ENCODE measurements at regions not wholly inside any gene's neighbourhood (a gene's known extent, or its start where the extent isn't known, plus 50 kb on each side); places are given as distances from the start of the nearest gene placed in this dataset.

DNA sequence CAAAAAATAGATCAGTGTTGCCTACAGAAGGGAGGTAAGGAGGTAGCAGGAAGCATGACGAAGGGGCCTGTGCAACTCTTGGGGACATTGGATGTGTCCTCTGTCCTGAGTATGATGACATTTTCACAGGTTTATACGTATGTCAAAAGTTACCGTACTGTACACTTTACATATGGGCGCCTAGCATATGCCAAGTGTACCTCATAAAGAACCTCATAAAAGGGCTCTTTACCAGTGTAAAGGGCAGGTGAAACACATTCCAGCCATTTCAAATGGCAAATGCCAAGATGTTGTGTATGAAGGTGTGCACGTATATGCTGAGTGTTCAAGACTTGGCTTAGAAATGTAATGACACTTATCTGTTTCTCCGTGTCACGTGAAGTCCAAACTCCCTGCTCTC, 573.4 kb downstream of the EFNB2 start:
- no peak for DNase-seq

DNA sequence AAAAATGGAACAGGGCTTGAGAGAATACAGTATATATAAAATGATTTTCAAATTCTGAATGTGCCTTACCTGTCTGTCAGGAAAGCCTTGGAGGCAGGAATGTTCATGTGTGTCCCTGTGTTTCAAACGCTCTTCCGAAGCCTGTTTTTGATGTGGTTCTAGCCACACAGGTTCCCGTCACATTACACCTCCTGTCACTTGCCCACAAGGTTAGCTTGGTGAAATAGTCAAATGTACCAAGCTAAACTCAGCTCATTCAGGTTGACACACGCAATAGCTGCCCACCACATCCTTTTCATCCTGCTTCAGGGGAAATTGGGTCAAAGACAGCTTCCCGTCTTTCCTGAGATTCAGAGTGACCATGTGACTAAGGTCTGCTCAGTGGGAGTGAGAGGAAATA, 574.0 kb downstream of the EFNB2 start:
- DNase-seq, result no peak

- DNase-seq, result no peak
These were observed 575.1 kb downstream of the EFNB2 start for GRCh38 chr13:105960326-105960725.

DNA sequence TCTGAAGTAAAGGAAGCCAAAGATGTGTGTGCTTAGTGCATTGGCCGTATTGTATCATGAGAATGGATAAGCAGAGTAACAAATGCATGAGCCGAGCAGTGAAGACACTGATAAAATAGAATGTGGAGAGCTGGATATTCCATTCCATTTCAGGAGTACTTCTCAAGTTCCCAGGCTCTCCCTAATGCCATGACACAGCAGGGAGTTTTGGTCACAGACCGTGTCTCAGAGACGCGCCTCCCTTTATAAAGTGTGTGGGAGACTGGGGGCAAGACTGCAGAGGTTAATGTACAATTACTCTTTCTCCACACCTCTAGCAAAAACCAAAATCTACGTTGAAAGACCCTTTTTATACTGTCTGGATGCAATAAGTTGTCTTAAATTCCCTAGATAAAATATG, 575.6 kb downstream of the EFNB2 start:
- DNase-seq, result no peak

DNA sequence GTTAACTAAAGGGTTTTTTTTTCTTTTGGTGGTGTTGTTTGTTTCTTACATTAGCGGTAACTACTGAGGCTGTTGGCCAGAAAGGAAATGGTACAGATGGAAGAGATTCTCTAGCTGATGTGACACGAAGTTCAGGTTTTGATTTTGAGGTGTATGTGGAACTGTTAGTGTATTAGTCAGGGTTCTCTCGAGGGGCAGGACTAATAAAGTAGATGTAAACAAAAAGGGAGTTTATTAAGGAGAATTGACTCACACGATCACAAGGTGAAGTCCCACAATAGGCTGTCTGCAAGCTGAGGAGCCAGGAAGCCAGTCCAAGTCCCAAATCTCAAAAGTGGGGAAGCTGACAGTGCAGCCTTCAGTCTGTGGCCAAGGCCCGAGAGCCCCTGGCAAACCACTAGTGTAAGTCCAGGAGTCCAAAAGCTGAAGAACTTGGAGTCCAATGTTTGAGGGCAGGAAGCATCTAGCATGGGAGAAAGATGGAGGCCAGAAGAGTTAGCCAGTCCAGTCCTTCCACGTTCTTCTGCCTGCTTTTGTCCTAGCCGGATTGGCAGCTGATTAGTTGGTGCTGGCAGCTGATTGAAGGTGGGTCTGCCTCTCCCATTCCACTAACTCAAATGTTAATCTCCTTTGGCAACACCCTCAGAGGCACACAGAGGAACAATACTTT, 577.6 kb downstream of the EFNB2 start:
- DNase-seq, result no peak

GRCh38 chr13:105956921-105957320, 578.5 kb downstream of the EFNB2 start:
- DNase-seq, result no peak

DNA sequence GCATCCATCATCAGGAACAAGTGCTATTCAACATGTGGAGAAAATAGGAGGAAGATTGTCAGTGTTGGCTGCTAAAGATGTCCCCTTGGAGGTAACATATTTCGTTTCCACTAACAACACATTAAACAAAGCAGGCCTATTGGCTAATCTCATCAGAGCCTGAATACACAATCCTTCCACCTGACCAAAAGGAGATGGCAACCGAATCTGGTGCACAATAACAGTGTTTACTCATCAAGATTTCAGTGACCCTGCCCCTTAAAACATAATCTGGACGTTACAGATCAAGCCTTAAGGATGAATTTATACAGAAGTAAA, 582.5 kb downstream of the EFNB2 start:
- DNase-seq, result no peak

GRCh38 chr13:105952233-105952972, 583.1 kb downstream of the EFNB2 start:
- DNase-seq, result no peak

GRCh38 chr13:105948143-105948542, 587.3 kb downstream of the EFNB2 start:
- no peak for DNase-seq

- no peak for DNase-seq
These were observed 594.6 kb downstream of the EFNB2 start for GRCh38 chr13:105940882-105941281.

DNA sequence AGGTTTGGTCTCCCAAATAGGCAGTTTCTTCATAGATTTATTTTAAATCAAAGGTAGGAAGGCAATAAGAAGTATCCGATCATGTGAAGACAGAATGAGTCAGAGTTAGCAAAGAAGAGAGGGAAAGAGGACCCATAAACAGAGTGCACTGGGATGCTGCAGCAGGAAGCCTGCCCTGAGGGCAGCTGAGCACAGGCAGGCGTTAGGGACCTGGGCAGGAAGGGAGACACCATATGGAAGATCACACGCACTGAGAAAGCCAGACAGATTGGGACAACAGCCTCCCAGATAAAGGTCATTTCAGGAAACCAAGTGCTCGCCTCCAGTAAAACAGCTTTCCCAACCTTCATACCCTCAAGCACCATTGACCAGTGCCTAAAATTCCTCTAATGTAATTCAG, 598.0 kb downstream of the EFNB2 start:
- no peak for DNase-seq

DNA sequence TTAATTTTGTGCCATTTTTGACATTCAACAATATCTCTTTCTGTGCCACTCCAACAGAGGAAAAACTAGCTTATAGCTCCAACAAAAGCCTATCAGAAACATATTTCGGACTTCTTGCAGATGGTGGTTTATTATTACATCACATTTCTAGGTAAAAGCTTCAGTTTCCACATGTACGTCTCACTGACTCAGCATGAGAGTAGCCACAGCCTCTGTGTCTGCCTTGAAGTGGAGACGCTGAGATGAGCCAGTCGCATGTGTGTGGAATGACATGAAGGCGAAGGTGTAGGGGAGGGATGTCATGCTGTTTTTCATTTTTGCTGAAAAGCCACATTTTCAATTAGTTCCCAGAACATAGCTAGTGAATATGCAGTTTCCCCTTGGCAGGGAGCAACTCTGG, 598.6 kb downstream of the EFNB2 start:
- no peak for DNase-seq

DNA sequence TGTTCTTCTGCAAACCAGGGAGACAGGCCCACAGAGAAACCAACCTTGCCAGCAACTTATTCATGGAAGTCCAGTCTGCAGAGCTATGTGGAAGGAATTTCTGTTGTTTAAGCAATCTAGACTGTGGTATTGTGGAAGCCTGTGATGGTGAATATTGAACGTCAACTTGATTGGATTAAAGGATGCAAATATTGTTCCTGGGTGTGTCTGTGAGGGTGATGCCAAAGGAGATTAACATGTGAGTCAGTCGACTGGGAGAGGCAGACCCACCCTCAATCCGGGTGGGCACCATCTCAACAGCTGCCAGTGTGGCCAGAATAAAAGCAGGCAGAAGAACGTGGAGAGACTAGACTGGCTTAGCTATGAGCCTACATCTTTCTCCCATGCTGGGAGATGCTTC, 606.0 kb downstream of the EFNB2 start:
- no peak for DNase-seq

DNA sequence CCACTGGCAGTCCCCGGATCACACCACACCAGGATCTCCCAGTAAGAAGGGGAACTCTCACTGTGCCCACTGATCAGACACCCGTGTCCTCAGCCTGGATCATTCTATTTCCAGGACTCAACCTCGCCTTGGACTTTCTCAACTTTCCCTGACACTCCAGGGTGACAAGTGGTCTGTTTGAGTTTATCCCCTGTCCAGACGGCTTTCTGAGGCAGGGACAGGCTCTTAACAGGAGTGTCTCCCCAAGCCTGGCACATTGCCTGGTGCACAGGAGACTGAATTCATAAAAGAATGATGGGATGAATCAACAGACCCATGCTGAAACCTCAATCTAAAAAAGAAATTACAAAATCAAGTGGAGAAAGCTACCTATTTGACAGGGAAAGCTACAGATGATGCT, 606.6 kb downstream of the EFNB2 start:
- DNase-seq, result no peak

- DNase-seq, result no peak
These were observed 607.4 kb downstream of the EFNB2 start for GRCh38 chr13:105928048-105928447.

DNA sequence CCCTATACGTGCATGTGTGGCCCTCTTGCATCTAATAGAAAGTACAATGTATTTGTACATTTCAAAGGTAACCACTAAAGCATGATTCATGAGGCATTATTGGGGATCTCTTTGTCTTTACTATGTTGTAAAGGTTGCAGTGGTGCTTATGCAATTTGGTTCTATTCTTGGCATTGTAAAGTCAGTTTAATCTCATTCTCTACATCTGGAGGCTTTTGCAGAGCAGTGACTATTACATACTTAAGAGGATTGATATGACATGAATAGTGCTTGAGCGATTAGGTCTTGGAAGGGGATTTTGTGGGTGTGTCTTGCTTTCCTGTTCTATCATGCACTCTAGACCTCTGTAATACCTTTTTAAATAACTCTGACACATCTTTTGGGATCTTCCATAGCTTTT, 610.0 kb downstream of the EFNB2 start:
- no peak for DNase-seq

DNA sequence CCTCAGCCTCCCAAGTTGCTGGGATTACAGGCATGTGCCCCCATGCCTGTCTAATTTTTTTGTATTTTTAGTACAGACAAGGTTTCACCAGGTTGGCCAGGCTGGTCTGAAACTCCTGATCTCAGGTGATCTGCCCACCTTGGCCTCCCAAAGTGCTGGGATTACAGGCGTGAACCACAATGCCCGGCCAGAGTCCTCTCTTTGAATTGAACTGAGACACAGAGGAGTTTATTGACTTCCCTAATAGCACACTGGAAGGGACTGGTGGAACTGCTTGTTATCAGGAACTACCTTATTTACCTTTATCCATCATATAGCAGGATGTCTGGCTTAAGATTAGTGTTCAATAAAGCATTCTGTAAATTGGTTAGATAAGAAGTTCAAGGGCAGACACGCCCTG, 613.8 kb downstream of the EFNB2 start:
- DNase-seq, result no peak

DNA sequence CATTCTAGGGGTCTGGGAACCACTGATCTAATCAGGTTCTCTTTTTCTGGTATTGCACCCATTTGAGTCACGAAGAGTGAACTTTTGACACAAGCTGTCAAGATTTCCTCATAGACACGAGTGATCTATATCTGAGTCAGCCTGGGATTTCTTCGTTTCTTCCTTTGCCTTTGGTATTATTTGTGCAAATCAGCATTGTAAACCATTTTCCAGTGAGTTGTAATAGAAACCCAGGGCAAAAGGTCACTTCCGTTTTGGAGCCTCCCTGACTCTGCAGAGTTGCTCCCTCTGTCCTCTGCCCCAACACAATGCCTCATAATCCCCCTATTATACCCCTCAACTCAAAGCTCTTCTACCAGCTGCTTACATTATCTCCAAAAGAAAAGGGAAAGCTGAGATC, 615.1 kb downstream of the EFNB2 start:
- DNase-seq, result no peak

DNA sequence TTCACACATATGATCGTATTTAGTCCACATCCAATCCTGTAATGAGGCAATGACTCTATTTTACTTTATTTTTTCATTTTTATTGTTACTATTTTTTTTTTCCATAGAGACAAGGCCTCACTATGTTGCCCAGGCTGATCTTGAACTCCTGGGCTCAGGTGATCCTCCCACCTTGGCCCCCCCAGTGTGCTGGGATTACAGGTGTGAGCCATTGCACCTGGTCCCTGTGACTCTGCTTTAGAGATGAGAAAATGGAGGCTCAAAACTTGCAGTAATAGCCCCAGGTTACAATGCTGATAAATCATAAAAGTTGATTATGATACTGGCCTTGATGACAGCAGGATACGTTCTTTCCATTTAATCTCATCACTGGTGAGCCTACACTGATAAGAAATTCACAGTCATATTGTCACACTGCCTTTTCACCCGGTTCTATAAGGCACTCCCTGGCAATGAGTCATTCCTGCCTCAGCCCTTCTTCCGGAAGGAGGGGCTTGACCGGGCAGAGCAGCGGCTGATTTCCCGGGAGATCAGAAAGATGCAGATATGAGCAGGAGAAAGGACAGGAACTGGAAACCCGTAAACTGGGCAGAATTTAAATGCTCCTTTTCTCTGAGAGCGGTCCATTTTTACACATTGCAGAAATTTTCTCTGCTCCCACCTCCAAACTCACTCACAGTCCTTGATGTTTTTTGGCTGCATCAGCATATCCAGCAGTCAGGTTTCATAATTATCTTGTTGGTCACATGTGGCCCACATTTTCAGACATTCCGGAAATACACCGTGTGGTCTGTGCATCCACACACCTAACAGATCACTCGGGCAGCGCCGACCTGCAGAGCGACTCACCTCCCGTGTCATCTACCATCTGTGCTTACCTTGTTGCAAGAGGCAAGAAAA, 616.4 kb downstream of the EFNB2 start:
- DNase-seq, result peak; percentile 33

GRCh38 chr13:105915146-105915850, 620.2 kb downstream of the EFNB2 start:
- no peak for DNase-seq

DNA sequence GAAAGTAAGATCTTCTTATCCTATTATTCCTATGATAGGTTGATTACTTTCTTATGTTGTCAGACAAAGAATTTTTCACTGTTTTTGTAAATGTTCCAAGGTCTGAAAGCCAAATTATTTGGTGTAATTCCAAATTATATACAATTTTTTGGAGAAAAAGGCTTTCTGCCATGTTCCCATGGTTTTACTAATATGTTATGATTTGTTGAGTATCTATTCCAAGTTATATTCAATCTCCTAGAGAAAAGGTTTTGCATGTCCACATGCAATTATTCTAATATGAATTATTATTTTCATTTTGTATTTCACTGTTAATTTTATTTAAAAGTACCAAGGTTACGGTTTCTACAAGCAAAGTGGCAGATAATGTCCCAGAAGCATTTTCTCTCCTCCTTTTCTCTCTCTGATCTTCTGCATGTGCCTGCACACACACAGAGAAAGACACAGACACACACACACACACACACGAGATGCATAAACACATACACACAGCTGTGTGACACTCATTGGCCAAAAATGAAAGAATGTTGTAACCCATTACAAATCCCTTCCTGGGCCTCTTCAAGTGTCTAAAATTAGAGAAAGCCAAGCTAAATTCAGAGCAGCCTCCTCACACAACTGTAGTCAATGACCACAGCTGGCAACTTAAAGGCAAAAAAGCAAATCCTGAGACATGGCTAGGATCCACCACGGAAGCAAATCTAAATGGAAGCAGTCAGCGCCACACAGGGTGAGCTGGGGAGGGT, 621.0 kb downstream of the EFNB2 start:
- DNase-seq, result no peak

- DNase-seq, result no peak
These were observed 626.9 kb downstream of the EFNB2 start for GRCh38 chr13:105908586-105908985.
